PC-3 (cell line): ENCODE measurements at regions not wholly inside any gene's neighbourhood (a gene's known extent, or its start where the extent isn't known, plus 50 kb on each side); places are given as distances from the start of the nearest gene placed in this dataset.

Source experiments
- CTCF ChIP-seq: fragments of 300-600 bp; sonication (generic); conservative IDR thresholded peaks from 2 replicates; pipeline ENCODE4 v1.5.1; 2017; ENCODE audit warnings: antibody characterized with exemption, low read depth, mild to moderate bottlenecking, low read length
- EZH2 ChIP-seq: fragments of 300-600 bp; sonication (generic); IDR thresholded peaks from one replicate; pipeline ENCODE4 v1.6.1; 2017; ENCODE audit warnings: antibody characterized with exemption, mild to moderate bottlenecking, low read length; ENCODE audit not compliant: unreplicated experiment
- EZH2phosphoT487 ChIP-seq: fragments of 300-600 bp; sonication (generic); IDR thresholded peaks from 2 replicates; pipeline ENCODE4 v1.6.1; 2018; ENCODE audit warnings: mild to moderate bottlenecking, antibody characterized with exemption, low read length, borderline replicate concordance

GRCh38 chr15:62404194-62404985 lies 239.3 kb upstream of the C2CD4B start:
- TF ChIP-seq CTCF (no peak), EZH2 (no peak), EZH2phosphoT487 (no peak)
